ENCODE measurements at regions not wholly inside any gene's neighbourhood (a gene's known extent, or its start where the extent isn't known, plus 50 kb on each side); places are given as distances from the start of the nearest gene placed in this dataset.

DNA sequence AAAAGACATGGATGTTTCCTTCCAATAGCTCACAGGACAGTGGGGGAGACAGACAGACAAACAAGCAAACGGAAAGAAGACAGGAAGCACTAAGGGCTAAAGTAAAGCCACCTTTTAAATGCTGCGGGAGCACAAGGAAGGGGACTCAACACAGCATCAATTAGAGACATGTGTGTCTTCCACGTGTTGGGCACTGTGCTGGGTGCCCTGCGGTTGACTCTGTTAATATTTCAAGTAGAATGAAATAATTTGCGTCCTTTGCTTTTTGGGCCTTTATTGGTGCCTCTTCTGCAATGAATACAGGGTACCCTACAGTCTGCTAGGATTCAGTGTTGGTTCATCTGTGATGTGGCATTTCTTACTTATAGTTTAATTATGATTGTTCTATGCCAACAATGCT, 90.9 kb upstream of the CPM start:
- no peak overlapping the region for H3K4me3 ChIP-seq
- H3K27ac ChIP-seq = no peak overlapping the region
- DNase-seq (ENCODE audit: low read depth in 1 of 2, low spot score in 1 of 2) = no peak
- H3K27me3 ChIP-seq = no peaks in the 10 kb centered on the region
- H3K36me3 ChIP-seq = no peaks in the 10 kb centered on the region
- no peaks in the 10 kb centered on the region for H3K9me3 ChIP-seq (ENCODE audit: low read depth)
- H3K4me1 ChIP-seq (ENCODE audit: low read depth) = no peaks in the 10 kb centered on the region
- TF ChIP-seq, protein P1, sequence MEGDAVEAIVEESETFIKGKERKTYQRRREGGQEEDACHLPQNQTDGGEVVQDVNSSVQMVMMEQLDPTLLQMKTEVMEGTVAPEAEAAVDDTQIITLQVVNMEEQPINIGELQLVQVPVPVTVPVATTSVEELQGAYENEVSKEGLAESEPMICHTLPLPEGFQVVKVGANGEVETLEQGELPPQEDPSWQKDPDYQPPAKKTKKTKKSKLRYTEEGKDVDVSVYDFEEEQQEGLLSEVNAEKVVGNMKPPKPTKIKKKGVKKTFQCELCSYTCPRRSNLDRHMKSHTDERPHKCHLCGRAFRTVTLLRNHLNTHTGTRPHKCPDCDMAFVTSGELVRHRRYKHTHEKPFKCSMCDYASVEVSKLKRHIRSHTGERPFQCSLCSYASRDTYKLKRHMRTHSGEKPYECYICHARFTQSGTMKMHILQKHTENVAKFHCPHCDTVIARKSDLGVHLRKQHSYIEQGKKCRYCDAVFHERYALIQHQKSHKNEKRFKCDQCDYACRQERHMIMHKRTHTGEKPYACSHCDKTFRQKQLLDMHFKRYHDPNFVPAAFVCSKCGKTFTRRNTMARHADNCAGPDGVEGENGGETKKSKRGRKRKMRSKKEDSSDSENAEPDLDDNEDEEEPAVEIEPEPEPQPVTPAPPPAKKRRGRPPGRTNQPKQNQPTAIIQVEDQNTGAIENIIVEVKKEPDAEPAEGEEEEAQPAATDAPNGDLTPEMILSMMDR (IDR thresholded peaks at IDR 0.05; ENCODE audit: low read depth, low read length) = no peak

DNA sequence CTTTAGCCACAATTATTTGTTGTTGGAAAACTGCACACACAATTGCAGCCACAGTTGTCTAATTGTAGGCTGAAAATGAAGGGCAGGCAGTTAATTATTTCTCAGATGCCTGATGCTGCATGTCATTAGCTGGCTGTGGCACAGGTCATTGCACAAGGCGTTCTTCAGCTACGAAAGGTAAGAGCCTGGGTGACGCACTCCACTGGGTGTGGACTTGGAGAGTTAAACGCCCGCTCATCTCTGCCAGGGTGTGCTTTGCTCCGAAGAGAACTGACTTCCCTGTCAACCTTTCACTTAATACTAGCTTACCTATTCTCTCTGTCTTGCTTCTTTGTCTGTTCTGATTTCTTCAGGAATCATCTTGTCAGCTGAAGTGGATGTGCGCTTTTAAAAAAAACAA, 91.4 kb upstream of the CPM start:
- H3K36me3 ChIP-seq = no peaks in the 10 kb centered on the region
- no peak overlapping the region for H3K27ac ChIP-seq
- TF ChIP-seq, protein P1 (IDR thresholded peaks at IDR 0.05; ENCODE audit: low read depth, low read length) = no peak

DNA sequence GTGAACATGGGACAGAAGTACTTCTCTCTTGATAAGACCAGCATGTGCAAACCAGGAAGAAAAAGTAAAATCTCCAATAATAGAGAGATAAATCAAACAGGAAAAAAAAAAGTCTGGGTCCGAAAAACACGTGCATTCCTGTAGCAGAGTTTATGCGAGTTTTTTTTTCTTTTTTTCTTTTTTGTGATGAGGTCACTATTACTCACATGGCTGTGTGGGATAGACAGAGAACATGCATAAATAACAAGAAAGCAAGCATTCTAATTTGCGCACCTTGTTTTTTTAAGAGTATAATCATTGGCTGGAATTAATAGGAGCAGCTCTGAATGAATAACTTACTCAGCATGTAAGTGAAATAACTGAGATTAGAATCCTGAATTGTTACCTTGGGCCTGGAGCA, 91.9 kb upstream of the CPM start:
- Histone ChIP-seq H3K36me3 (no peaks in the 10 kb centered on the region), H3K4me1 (ENCODE audit: low read depth) (no peaks in the 10 kb centered on the region), H3K9me3 (ENCODE audit: low read depth) (no peaks in the 10 kb centered on the region), H3K27ac (no peak overlapping the region), H3K4me3 (no peak overlapping the region), H3K27me3 (no peaks in the 10 kb centered on the region)
- TF ChIP-seq, protein P1 (IDR thresholded peaks at IDR 0.05; ENCODE audit: low read depth, low read length) = no peak
- DNase-seq (ENCODE audit: low read depth in 1 of 2, low spot score in 1 of 2) = no peak

More for the DNA sequence above, 91.4 kb upstream of the CPM start:
- Histone ChIP-seq H3K4me1 (ENCODE audit: low read depth) (no peaks in the 10 kb centered on the region), H3K4me3 (no peak overlapping the region), H3K9me3 (ENCODE audit: low read depth) (no peaks in the 10 kb centered on the region), H3K27me3 (no peaks in the 10 kb centered on the region)
- no peak for DNase-seq (ENCODE audit: low read depth in 1 of 2, low spot score in 1 of 2)

DNA sequence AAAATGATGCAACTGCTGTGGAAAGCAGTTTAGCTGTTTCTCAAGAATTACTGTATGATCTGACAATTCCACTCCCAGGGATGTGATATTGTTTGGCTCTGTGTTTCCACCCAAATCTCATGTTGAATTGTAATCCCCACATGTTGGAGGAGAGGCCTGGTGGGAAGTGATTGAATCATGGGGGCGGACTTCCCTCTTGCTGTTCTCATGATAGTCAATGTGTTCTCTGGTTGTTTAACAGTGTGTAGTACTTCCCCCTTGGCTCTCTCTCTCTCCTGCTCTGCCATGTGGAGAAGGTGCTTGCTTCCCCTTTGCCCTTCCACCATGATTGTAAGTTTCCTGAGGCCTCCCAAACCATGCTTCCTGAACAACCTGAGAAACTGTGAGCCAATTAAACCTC, 93.4 kb upstream of the CPM start:
- DNase-seq (ENCODE audit: low read depth in 1 of 2, low spot score in 1 of 2) = no peak
- H3K9me3 ChIP-seq (ENCODE audit: low read depth) = no peaks in the 10 kb centered on the region
- H3K27ac ChIP-seq = no peak overlapping the region
- H3K27me3 ChIP-seq = no peaks in the 10 kb centered on the region
- H3K4me1 ChIP-seq (ENCODE audit: low read depth) = no peaks in the 10 kb centered on the region
- no peak overlapping the region for H3K4me3 ChIP-seq
- TF ChIP-seq, protein P1 (IDR thresholded peaks at IDR 0.05; ENCODE audit: low read depth, low read length) = no peak
- H3K36me3 ChIP-seq = no peaks in the 10 kb centered on the region

DNA sequence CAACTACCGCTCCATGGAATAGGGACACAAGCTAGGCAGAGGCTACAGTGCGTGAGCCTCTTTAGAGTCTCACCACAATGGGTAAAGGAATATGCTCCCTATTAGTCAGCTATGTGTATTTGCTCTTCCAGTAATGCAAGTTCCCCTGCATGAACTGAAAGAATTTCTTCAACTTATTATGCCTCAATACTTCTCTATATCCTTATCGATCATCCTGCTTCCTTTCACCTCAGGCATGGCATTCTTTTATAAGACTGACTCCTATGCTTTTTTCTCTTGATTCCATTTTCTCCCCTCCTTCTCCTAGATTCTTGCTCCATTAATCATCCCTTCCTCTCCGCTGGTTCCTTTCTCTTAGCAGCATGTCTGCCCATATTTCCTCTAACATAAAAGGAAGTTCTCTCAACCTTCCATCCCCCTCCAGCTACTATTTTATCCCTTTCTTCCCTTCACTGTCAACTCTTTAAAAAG, 94.5 kb upstream of the CPM start:
- H3K4me1 ChIP-seq (ENCODE audit: low read depth) = no peaks in the 10 kb centered on the region
- no peak overlapping the region for H3K27ac ChIP-seq
- no peaks in the 10 kb centered on the region for H3K27me3 ChIP-seq
- H3K36me3 ChIP-seq = no peaks in the 10 kb centered on the region
- TF ChIP-seq, protein P1 (IDR thresholded peaks at IDR 0.05; ENCODE audit: low read depth, low read length) = no peak
- no peak overlapping the region for H3K4me3 ChIP-seq
- peak in 1 of 2 donors; percentile 51 for DNase-seq (ENCODE audit: low read depth in 1 of 2, low spot score in 1 of 2)
- H3K9me3 ChIP-seq (ENCODE audit: low read depth) = no peaks in the 10 kb centered on the region
